Activated naive CD8-positive, alpha-beta T cell treated with anti-CD3 and anti-CD28 coated beads, Interleukin-2, amount 10 ng/mL, durations not matched to agents 7 days and 5 days (primary cell): ENCODE measurements at regions not wholly inside any gene's neighbourhood (a gene's known extent, or its start where the extent isn't known, plus 50 kb on each side); places are given as distances from the start of the nearest gene placed in this dataset.

ENCODE experiments used
- ATAC-seq: fragments of 150-1000 bp; cut with Tn5 transposase; one replicate; pipeline ENCODE4 v1.10.0; 2021; ENCODE audit warnings: low read depth, moderate library complexity
- POLR2A ChIA-PET: fragments of 350-600 bp; sonication (Branson Sonifier 250); formaldehyde crosslinking; loops from one replicate; lab custom pipeline; 2021; ENCODE audit warnings: antibody characterized with exemption; lab: Charles Lee
- DNase-seq: peaks from one replicate; pipeline ENCODE4 v3.0.0; 2021
- H3K27ac Mint-ChIP-seq: one replicate; pipeline ENCODE4 v1.8.0; 2022; ENCODE audit warnings: mild to moderate bottlenecking, mixed read lengths
- H3K27me3 Mint-ChIP-seq: one replicate; pipeline ENCODE4 v1.8.0; 2022; ENCODE audit warnings: mild to moderate bottlenecking, moderate library complexity, mixed read lengths
- H3K36me3 Mint-ChIP-seq: one replicate; pipeline ENCODE4 v1.8.0; 2021; ENCODE audit warnings: mild to moderate bottlenecking, mixed read lengths
- H3K4me1 Mint-ChIP-seq: one replicate; pipeline ENCODE4 v1.8.0; 2021; ENCODE audit warnings: mixed read lengths
- H3K4me3 Mint-ChIP-seq: one replicate; pipeline ENCODE4 v1.8.0; 2022; ENCODE audit warnings: mild to moderate bottlenecking, moderate library complexity, mixed read lengths
- H3K9me3 Mint-ChIP-seq: one replicate; pipeline ENCODE4 v1.8.0; 2021; ENCODE audit warnings: mixed read lengths

DNA sequence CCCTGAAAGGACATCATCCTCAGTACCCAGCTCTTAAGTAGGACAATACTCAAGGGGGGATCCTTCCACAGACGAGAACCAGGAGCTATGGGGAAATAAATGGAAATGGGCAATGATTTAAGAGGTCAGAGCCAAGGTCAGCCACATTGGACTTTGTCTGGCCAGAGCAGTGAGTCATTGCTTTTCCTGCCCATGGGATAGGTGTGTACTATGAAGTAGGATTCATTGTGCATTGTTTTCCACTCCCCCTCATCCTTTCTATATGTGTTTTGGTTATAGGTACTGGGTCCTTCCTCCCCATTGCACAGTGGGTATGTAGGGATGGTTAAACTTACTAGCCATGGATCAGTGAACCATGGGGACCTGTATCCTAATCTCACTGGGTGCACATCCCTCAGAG lies 328.9 kb upstream of the USP25 start:
- POLR2A ChIA-PET, result no interaction called here
- Mint-ChIP-seq H3K9me3 (no peaks in the 10 kb centered on the region), H3K4me3 (no peak overlapping the region), H3K27me3 (no peaks in the 10 kb centered on the region), H3K36me3 (no peaks in the 10 kb centered on the region), H3K27ac (no peak overlapping the region), H3K4me1 (no peaks in the 10 kb centered on the region)
- DNase-seq, result no peak
- no peak for ATAC-seq

- H3K27me3 Mint-ChIP-seq, result no peaks in the 10 kb centered on the region
- no peak for ATAC-seq
- POLR2A ChIA-PET, result no interaction called here
- no peak overlapping the region for H3K27ac Mint-ChIP-seq
- H3K4me1 Mint-ChIP-seq, result no peaks in the 10 kb centered on the region
- no peak overlapping the region for H3K4me3 Mint-ChIP-seq
- no peaks in the 10 kb centered on the region for H3K9me3 Mint-ChIP-seq
- DNase-seq, result no peak
- no peaks in the 10 kb centered on the region for H3K36me3 Mint-ChIP-seq
These were observed 328.5 kb upstream of the USP25 start for GRCh38 chr21:15401331-15401730.

- H3K27me3 Mint-ChIP-seq, result no peaks in the 10 kb centered on the region
- no peaks in the 10 kb centered on the region for H3K36me3 Mint-ChIP-seq
- no peaks in the 10 kb centered on the region for H3K4me1 Mint-ChIP-seq
- DNase-seq (no peak), ATAC-seq (no peak)
- H3K9me3 Mint-ChIP-seq, result no peaks in the 10 kb centered on the region
- POLR2A ChIA-PET, result no interaction called here
- no peak overlapping the region for H3K4me3 Mint-ChIP-seq
- no peak overlapping the region for H3K27ac Mint-ChIP-seq
These were observed 324.6 kb upstream of the USP25 start for GRCh38 chr21:15405214-15405613.

- no peak overlapping the region for H3K4me3 Mint-ChIP-seq
- DNase-seq, result no peak
- POLR2A ChIA-PET, result no interaction called here
- ATAC-seq, result no peak
- H3K9me3 Mint-ChIP-seq, result peaks cover 4% of the 10 kb centered on the region
- no peaks in the 10 kb centered on the region for H3K27me3 Mint-ChIP-seq
- H3K36me3 Mint-ChIP-seq, result no peaks in the 10 kb centered on the region
- H3K4me1 Mint-ChIP-seq, result no peaks in the 10 kb centered on the region
- H3K27ac Mint-ChIP-seq, result no peak overlapping the region
These were observed 323.0 kb upstream of the USP25 start for GRCh38 chr21:15406791-15407190.

GRCh38 chr21:15407585-15407984 lies 322.2 kb upstream of the USP25 start:
- peaks cover 6% of the 10 kb centered on the region for H3K9me3 Mint-ChIP-seq
- H3K4me3 Mint-ChIP-seq, result no peak overlapping the region
- ATAC-seq (no peak), DNase-seq (no peak)
- POLR2A ChIA-PET, result no interaction called here
- no peak overlapping the region for H3K27ac Mint-ChIP-seq
- no peaks in the 10 kb centered on the region for H3K4me1 Mint-ChIP-seq
- no peaks in the 10 kb centered on the region for H3K36me3 Mint-ChIP-seq
- no peaks in the 10 kb centered on the region for H3K27me3 Mint-ChIP-seq

DNA sequence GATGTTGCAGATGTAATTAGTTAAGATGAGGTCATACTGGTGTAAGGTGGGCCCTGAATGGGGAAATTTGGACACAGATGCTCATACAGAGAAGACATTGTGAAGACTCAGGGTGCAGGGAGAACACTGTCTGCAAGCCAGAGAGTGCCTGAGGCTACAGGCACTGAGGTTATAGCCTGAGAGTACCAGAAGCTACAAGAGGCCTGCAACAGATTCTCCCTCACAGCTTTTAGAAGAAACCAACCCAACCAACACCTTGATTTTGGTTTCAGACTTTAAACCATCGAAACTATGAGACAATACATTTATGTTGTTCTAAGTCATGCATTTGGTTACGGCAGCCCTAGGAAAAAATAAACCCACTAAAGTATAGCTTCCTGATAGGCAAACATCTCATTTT lies 321.7 kb upstream of the USP25 start:
- POLR2A ChIA-PET, result no interaction called here
- H3K4me1 Mint-ChIP-seq, result no peaks in the 10 kb centered on the region
- no peaks in the 10 kb centered on the region for H3K36me3 Mint-ChIP-seq
- ATAC-seq (no peak), DNase-seq (no peak)
- no peak overlapping the region for H3K4me3 Mint-ChIP-seq
- peaks cover 6% of the 10 kb centered on the region for H3K9me3 Mint-ChIP-seq
- no peak overlapping the region for H3K27ac Mint-ChIP-seq
- no peaks in the 10 kb centered on the region for H3K27me3 Mint-ChIP-seq

- Mint-ChIP-seq H3K4me1 (no peaks in the 10 kb centered on the region), H3K9me3 (peaks cover 6% of the 10 kb centered on the region), H3K4me3 (no peak overlapping the region), H3K36me3 (no peaks in the 10 kb centered on the region), H3K27me3 (no peaks in the 10 kb centered on the region), H3K27ac (no peak overlapping the region)
- DNase-seq (no peak), ATAC-seq (no peak)
- POLR2A ChIA-PET, result no interaction called here
These were observed 320.8 kb upstream of the USP25 start for GRCh38 chr21:15409031-15409430.

- no peaks in the 10 kb centered on the region for H3K36me3 Mint-ChIP-seq
- no peak overlapping the region for H3K27ac Mint-ChIP-seq
- no peaks in the 10 kb centered on the region for H3K4me1 Mint-ChIP-seq
- no peak for ATAC-seq
- H3K4me3 Mint-ChIP-seq, result no peak overlapping the region
- no peak for DNase-seq
- H3K27me3 Mint-ChIP-seq, result no peaks in the 10 kb centered on the region
- peaks cover 6% of the 10 kb centered on the region for H3K9me3 Mint-ChIP-seq
- POLR2A ChIA-PET, result no interaction called here
These were observed 318.9 kb upstream of the USP25 start for GRCh38 chr21:15410853-15411252.

DNA sequence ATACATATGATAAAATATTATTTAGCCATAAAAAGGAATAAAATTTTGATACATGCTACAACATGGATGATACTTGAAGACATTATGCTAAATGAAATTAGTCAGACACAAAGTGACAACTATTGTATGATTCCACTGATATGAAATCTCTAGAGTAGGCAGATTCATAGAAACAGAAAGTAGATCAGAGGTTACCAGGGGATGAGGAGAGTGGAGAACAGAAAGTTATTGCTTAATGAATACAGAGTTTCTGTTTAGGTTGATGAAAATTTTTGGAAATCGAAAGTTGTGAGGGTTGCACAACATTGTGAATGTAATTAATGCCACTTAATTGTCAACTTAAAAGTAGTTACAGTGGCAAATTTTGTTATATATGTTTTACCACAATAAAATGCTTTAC lies 315.7 kb upstream of the USP25 start:
- ATAC-seq, result no peak
- DNase-seq, result no peak
- H3K4me3 Mint-ChIP-seq, result no peak overlapping the region
- H3K36me3 Mint-ChIP-seq, result no peaks in the 10 kb centered on the region
- POLR2A ChIA-PET, result no interaction called here
- peaks cover 6% of the 10 kb centered on the region for H3K9me3 Mint-ChIP-seq
- H3K27me3 Mint-ChIP-seq, result no peaks in the 10 kb centered on the region
- no peak overlapping the region for H3K27ac Mint-ChIP-seq
- no peaks in the 10 kb centered on the region for H3K4me1 Mint-ChIP-seq

GRCh38 chr21:15415541-15416261 lies 314.1 kb upstream of the USP25 start:
- POLR2A ChIA-PET, result no interaction called here
- Mint-ChIP-seq H3K4me3 (no peak overlapping the region), H3K4me1 (no peaks in the 10 kb centered on the region), H3K27me3 (no peaks in the 10 kb centered on the region), H3K9me3 (peaks cover 6% of the 10 kb centered on the region), H3K27ac (no peak overlapping the region), H3K36me3 (no peaks in the 10 kb centered on the region)
- no peak for DNase-seq
- ATAC-seq, result no peak

DNA sequence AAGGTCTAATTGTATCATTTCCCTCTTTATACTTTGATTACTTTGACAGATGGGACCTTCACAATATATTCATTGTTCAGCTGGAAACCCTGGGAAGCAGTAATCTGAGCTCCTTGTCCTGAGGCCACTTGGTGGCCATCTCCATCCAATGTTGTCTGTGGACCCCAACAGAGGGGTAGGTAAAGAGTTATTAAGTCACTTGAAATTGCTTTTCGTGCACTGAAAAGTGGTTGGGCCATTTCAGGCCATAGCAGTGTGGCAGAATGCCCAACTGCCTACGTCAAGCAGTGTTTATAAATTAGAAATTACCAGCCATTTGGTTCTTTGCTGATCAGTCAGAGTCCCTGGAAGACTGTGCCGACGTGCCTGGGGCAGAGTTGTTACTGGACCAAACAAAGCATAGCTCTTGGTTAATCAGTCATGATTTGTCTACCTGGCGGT lies 308.3 kb upstream of the USP25 start:
- ATAC-seq (no peak), DNase-seq (no peak)
- Mint-ChIP-seq H3K9me3 (no peaks in the 10 kb centered on the region), H3K4me3 (no peak overlapping the region), H3K36me3 (no peaks in the 10 kb centered on the region), H3K4me1 (peaks cover 8% of the 10 kb centered on the region), H3K27ac (no peak overlapping the region), H3K27me3 (no peaks in the 10 kb centered on the region)
- POLR2A ChIA-PET, result no interaction called here

- Mint-ChIP-seq H3K27ac (no peak overlapping the region), H3K27me3 (no peaks in the 10 kb centered on the region), H3K36me3 (no peaks in the 10 kb centered on the region), H3K4me3 (no peak overlapping the region), H3K4me1 (peaks cover 8% of the 10 kb centered on the region), H3K9me3 (no peaks in the 10 kb centered on the region)
- POLR2A ChIA-PET, result no interaction called here
- no peak for DNase-seq
- ATAC-seq, result no peak
These were observed 307.8 kb upstream of the USP25 start for GRCh38 chr21:15421947-15422346.

DNA sequence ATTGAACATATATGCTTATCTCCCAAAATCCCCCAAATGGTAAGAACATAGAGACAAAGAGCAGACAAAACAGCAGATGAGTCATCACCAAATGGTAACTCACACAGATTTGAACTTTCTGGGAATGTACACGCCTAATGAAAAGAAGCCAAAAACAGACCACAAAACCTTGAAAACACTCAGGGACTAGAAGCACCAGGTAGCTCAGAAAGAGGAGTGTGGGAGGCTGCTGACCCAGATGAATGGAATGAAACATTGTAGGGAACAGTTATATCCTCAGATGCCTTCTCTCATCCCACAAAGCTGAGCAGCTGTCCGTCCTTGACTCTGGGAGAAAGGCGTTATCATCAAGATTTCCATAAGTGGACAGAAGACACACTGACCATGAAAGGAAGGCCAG lies 307.0 kb upstream of the USP25 start:
- H3K9me3 Mint-ChIP-seq, result peaks cover 4% of the 10 kb centered on the region
- peaks cover 8% of the 10 kb centered on the region for H3K4me1 Mint-ChIP-seq
- POLR2A ChIA-PET, result no interaction called here
- no peak overlapping the region for H3K27ac Mint-ChIP-seq
- ATAC-seq (no peak), DNase-seq (no peak)
- no peak overlapping the region for H3K4me3 Mint-ChIP-seq
- no peaks in the 10 kb centered on the region for H3K27me3 Mint-ChIP-seq
- no peaks in the 10 kb centered on the region for H3K36me3 Mint-ChIP-seq

GRCh38 chr21:15423676-15424445 lies 305.9 kb upstream of the USP25 start:
- Mint-ChIP-seq H3K9me3 (peaks cover 4% of the 10 kb centered on the region), H3K36me3 (no peaks in the 10 kb centered on the region), H3K27me3 (no peaks in the 10 kb centered on the region), H3K27ac (no peak overlapping the region), H3K4me1 (peaks cover 8% of the 10 kb centered on the region), H3K4me3 (no peak overlapping the region)
- no peak for DNase-seq
- ATAC-seq, result no peak
- POLR2A ChIA-PET, result no interaction called here
